Adrenal gland (tissue), 9 donors: ENCODE measurements at regions not wholly inside any gene's neighbourhood (a gene's known extent, or its start where the extent isn't known, plus 50 kb on each side); places are given as distances from the start of the nearest gene placed in this dataset.

Source experiments
- DNase-seq, 7 donors: peaks; one replicate each; pipeline ENCODE4 v3.0.0-alpha.2; 2019 to 2020
- H3K27ac ChIP-seq, 5 donors: fragments of 200-600 bp; sonication (generic) in 4 of 5; 1 replicate in 3 of 5; 2 replicates in 2 of 5; pipeline versions ENCODE4 v1.5.1 to v1.8.0; 2016 to 2020; ENCODE audit warnings: mild to moderate bottlenecking in 1 of 5
- H3K27me3 ChIP-seq: fragments of 200-600 bp; 2 replicates; pipeline ENCODE4 v1.8.0; 2021
- H3K36me3 ChIP-seq, 2 donors: fragments of 200-600 bp; replicated peaks in 1 of 2; 1 replicate in 1 of 2; 2 replicates in 1 of 2; pipeline versions ENCODE4 v1.5.1 to v1.8.0; 2018 to 2022
- H3K4me1 ChIP-seq, 2 donors: fragments of 200-600 bp; replicated peaks in 1 of 2; 1 replicate in 1 of 2; 2 replicates in 1 of 2; pipeline versions ENCODE4 v1.5.1 to v1.8.0; 2018 to 2021
- H3K4me3 ChIP-seq, 4 donors: fragments of 200-600 bp; sonication (generic) in 3 of 4; one replicate each; pipeline ENCODE4 v1.5.1; 2016 to 2018
- H3K9me3 ChIP-seq, 3 donors: fragments of 200-600 bp; sonication (generic) in 1 of 3; replicated peaks in 1 of 3; 1 replicate in 2 of 3; 2 replicates in 1 of 3; pipeline versions ENCODE4 v1.5.1 to v1.8.0; 2016 to 2021
- CTCF ChIP-seq, 6 experiments: fragments of 450-650 bp in 4 of 6; fragments of 200-600 bp in 2 of 6; sonication (generic) in 1 of 6; IDR thresholded peaks; 1 replicate in 5 of 6; 2 replicates in 1 of 6; pipeline versions ENCODE4 v1.5.1 to v1.8.0; 2016 to 2021; ENCODE audit warnings: antibody characterized with exemption in 6 of 6, mild to moderate bottlenecking in 2 of 6, moderate library complexity in 1 of 6
- POLR2A ChIP-seq, 2 donors: fragments of 450-650 bp; IDR thresholded peaks; one replicate each; pipeline ENCODE4 v1.6.1; 2017; ENCODE audit warnings: antibody characterized with exemption in 2 of 2, mild to moderate bottlenecking in 2 of 2, moderate library complexity in 1 of 2
- WGBS, 4 donors: extraction: QIAGEN DNeasy Blood & Tissue Kit in 2 of 4; methylation state at CpG; one replicate each; pipeline versions ENCODE4 v1.1.5 to v1.1.7; 2013 to 2017; 5-methylcytosine and 5-hydroxymethylcytosine counted together
- intact Hi-C, 2 donors: fragments of 100-400 bp; cut with DNase I; formaldehyde crosslinking; loops; one replicate each; pipeline versions ENCODE4 v1.14.1 to v1.15.0; 2022 to 2023
- donor health status: healthy with polysubstance abuse.
- donor health status: Bipolar disorder and iron deficiency.
- donor health status: DM: yes; HTN: yes; CAD: no.
- donor health status: DM: no; HTN: no; CAD: no.
- donor health status: DM: no; HTN: no; CAD: no.

DNA sequence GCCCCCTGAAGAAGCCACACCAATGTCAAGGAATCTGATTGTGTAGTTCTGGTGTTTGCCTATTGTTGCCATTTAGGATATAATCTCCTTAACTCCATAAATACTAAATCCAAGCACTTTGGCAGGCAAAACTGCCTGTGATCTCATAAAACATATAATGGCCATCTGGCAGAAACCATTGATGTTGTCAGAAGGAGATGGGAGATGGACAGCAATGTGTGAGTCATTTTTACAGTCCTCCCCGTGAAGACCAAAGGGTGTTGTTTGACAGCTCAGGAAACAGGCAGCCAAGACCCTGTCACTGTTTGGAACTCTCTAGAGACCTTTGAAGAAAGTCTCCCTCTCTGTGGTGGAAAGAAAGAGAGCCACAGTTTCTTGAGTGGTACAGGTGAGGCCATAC, 454.1 kb downstream of the HS3ST3B1 start:
- intact Hi-C loops, result no loop called here
- H3K9me3 ChIP-seq, result no peaks in the 10 kb centered on the region
- no peaks in the 10 kb centered on the region for H3K4me1 ChIP-seq
- TF ChIP-seq CTCF (IDR thresholded peaks at IDR 0.05), result no peak
- TF ChIP-seq POLR2A (IDR thresholded peaks at IDR 0.05), result no peak
- DNase-seq, result no peak
- 7 to 56% (median 23%) methylated on average over 1 of the region's 1 CpG for WGBS, 4 donors
- H3K36me3 ChIP-seq, result no peaks in the 10 kb centered on the region
- H3K27me3 ChIP-seq, result peaks cover 5% of the 10 kb centered on the region
- no peak overlapping the region for H3K27ac ChIP-seq
- H3K4me3 ChIP-seq, result no peak overlapping the region

DNA sequence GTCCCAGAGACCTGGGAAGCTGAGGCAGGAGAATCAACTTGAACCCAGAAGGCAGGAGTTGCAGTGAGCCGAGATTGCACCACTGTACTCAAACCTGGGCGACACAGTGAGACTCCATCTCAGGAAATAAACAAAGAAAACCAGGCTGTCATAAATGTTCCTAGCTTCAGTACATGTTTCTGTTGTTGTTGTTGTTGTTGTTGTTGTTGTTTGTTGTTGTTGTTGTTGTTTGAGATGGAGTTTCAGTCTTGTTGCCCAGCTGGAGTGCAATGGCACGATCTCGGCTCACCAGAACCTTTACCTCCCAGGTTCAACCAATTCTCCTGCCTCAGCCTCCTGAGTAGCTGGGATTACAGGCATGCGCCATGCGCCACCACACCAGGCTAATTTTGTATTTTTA, 452.5 kb downstream of the HS3ST3B1 start:
- WGBS, 4 donors, result 82 to 95% (median 90%) methylated on average over 6 of the region's 6 CpGs
- Histone ChIP-seq H3K27me3 (peaks cover 5% of the 10 kb centered on the region), H3K9me3 (no peaks in the 10 kb centered on the region), H3K4me1 (no peaks in the 10 kb centered on the region), H3K36me3 (no peaks in the 10 kb centered on the region), H3K27ac (no peak overlapping the region), H3K4me3 (no peak overlapping the region)
- intact Hi-C loops, result no loop called here
- DNase-seq, result no peak
- TF ChIP-seq POLR2A (IDR thresholded peaks at IDR 0.05), result no peak
- no peak for TF ChIP-seq CTCF (IDR thresholded peaks at IDR 0.05)

GRCh38 chr17:14752011-14752410, 451.1 kb downstream of the HS3ST3B1 start:
- 65 to 77% (median 70%) methylated on average over 2 of the region's 2 CpGs for WGBS, 4 donors
- intact Hi-C loops, result no loop called here
- Histone ChIP-seq H3K9me3 (no peaks in the 10 kb centered on the region), H3K36me3 (no peaks in the 10 kb centered on the region), H3K27ac (no peak overlapping the region), H3K4me1 (no peaks in the 10 kb centered on the region), H3K4me3 (no peak overlapping the region), H3K27me3 (peaks cover 5% of the 10 kb centered on the region)
- no peak for DNase-seq
- no peak for TF ChIP-seq POLR2A (IDR thresholded peaks at IDR 0.05)
- TF ChIP-seq CTCF (IDR thresholded peaks at IDR 0.05), result no peak

GRCh38 chr17:14750866-14751265, 450.0 kb downstream of the HS3ST3B1 start:
- Histone ChIP-seq H3K27ac (no peak overlapping the region), H3K36me3 (no peaks in the 10 kb centered on the region), H3K9me3 (no peaks in the 10 kb centered on the region), H3K4me3 (no peak overlapping the region), H3K4me1 (no peaks in the 10 kb centered on the region), H3K27me3 (peaks cover 5% of the 10 kb centered on the region)
- TF ChIP-seq CTCF (IDR thresholded peaks at IDR 0.05), result no peak
- TF ChIP-seq POLR2A (IDR thresholded peaks at IDR 0.05), result no peak
- WGBS, 4 donors, result 83 to 97% (median 94%) methylated on average over 1 to 5 of the region's 5 CpGs
- intact Hi-C loops, result no loop called here
- no peak for DNase-seq
